ENCODE measurements at regions not wholly inside any gene's neighbourhood (a gene's known extent, or its start where the extent isn't known, plus 50 kb on each side); places are given as distances from the start of the nearest gene placed in this dataset.
"Not testable (repeated sequence)": the region's sequence is repeated elsewhere in the genome, so short reads cannot be mapped to it uniquely, and the experiment has no call there.

GRCh38 chr20:40010483-40010882, 678.6 kb downstream of the MAFB start:
- no peaks in the 10 kb centered on the region for H3K27me3 Mint-ChIP-seq
- H3K4me3 Mint-ChIP-seq, result no peak overlapping the region
- ATAC-seq (no peak), DNase-seq (ENCODE audit: low spot score) (no peak)
- no peak overlapping the region for H3K27ac Mint-ChIP-seq
- peaks cover 10% of the 10 kb centered on the region for H3K9me3 Mint-ChIP-seq
- no peaks in the 10 kb centered on the region for H3K36me3 Mint-ChIP-seq
- no peaks in the 10 kb centered on the region for H3K4me1 Mint-ChIP-seq (ENCODE audit: low read depth in 2 of 2)

GRCh38 chr20:40009542-40009941, 679.5 kb downstream of the MAFB start:
- no peak overlapping the region for H3K4me3 Mint-ChIP-seq
- DNase-seq (ENCODE audit: low spot score), result no peak

GRCh38 chr20:40008177-40008576, 680.9 kb downstream of the MAFB start:
- H3K27me3 Mint-ChIP-seq, result peaks cover 0 to 2% of the 10 kb centered on the region in 2 donors
- H3K4me1 Mint-ChIP-seq (ENCODE audit: low read depth in 2 of 2), result no peaks in the 10 kb centered on the region
- H3K36me3 Mint-ChIP-seq, result no peaks in the 10 kb centered on the region

More at GRCh38 chr20:40009542-40009941, 679.5 kb downstream of the MAFB start:
- H3K27me3 Mint-ChIP-seq, result peaks cover 0 to 2% of the 10 kb centered on the region in 2 donors
- H3K9me3 Mint-ChIP-seq, result peaks cover 10% of the 10 kb centered on the region
- ATAC-seq, result no peak
- no peaks in the 10 kb centered on the region for H3K4me1 Mint-ChIP-seq (ENCODE audit: low read depth in 2 of 2)
- no peaks in the 10 kb centered on the region for H3K36me3 Mint-ChIP-seq
- no peak overlapping the region for H3K27ac Mint-ChIP-seq

GRCh38 chr20:40006168-40006860, 682.7 kb downstream of the MAFB start:
- Mint-ChIP-seq H3K4me1 (ENCODE audit: low read depth in 2 of 2) (no peaks in the 10 kb centered on the region), H3K27ac (no peak overlapping the region), H3K36me3 (no peaks in the 10 kb centered on the region), H3K9me3 (peaks cover 1% of the 10 kb centered on the region), H3K27me3 (peaks cover 0 to 2% of the 10 kb centered on the region in 2 donors), H3K4me3 (no peak overlapping the region)
- ATAC-seq (no peak), DNase-seq (ENCODE audit: low spot score) (no peak)

More at GRCh38 chr20:40008177-40008576, 680.9 kb downstream of the MAFB start:
- no peak overlapping the region for H3K4me3 Mint-ChIP-seq
- no peak for ATAC-seq
- no peak for DNase-seq (ENCODE audit: low spot score)
- peaks cover 10% of the 10 kb centered on the region for H3K9me3 Mint-ChIP-seq
- H3K27ac Mint-ChIP-seq, result no peak overlapping the region

- H3K36me3 Mint-ChIP-seq; DNase-seq (ENCODE audit: low spot score); H3K4me1 Mint-ChIP-seq (ENCODE audit: low read depth in 2 of 2); H3K9me3 Mint-ChIP-seq; H3K27ac Mint-ChIP-seq; ATAC-seq; H3K27me3 Mint-ChIP-seq; H3K4me3 Mint-ChIP-seq: not testable (repeated sequence)
Observed at GRCh38 chr20:40004092-40004491, 684.9 kb downstream of the MAFB start.

GRCh38 chr20:39993742-39994141, 695.3 kb downstream of the MAFB start:
- H3K36me3 Mint-ChIP-seq, result peaks cover 5% of the 10 kb centered on the region
- no peaks in the 10 kb centered on the region for H3K27me3 Mint-ChIP-seq

GRCh38 chr20:39990692-39991091, 698.3 kb downstream of the MAFB start:
- H3K9me3 Mint-ChIP-seq, result no peaks in the 10 kb centered on the region
- no peak overlapping the region for H3K4me3 Mint-ChIP-seq
- no peaks in the 10 kb centered on the region for H3K4me1 Mint-ChIP-seq (ENCODE audit: low read depth in 2 of 2)
- H3K27ac Mint-ChIP-seq, result no peak overlapping the region
- peaks cover 5% of the 10 kb centered on the region for H3K36me3 Mint-ChIP-seq
- H3K27me3 Mint-ChIP-seq, result no peaks in the 10 kb centered on the region
- DNase-seq (ENCODE audit: low spot score) (no peak), ATAC-seq (no peak)

More at GRCh38 chr20:39993742-39994141, 695.3 kb downstream of the MAFB start:
- DNase-seq (ENCODE audit: low spot score), result no peak
- no peak overlapping the region for H3K27ac Mint-ChIP-seq
- no peak for ATAC-seq
- peaks cover 3% of the 10 kb centered on the region for H3K9me3 Mint-ChIP-seq
- H3K4me1 Mint-ChIP-seq (ENCODE audit: low read depth in 2 of 2), result no peaks in the 10 kb centered on the region
- no peak overlapping the region for H3K4me3 Mint-ChIP-seq

- H3K9me3 Mint-ChIP-seq, result no peaks in the 10 kb centered on the region
- ATAC-seq, result no peak
- H3K27ac Mint-ChIP-seq, result no peak overlapping the region
- no peaks in the 10 kb centered on the region for H3K4me1 Mint-ChIP-seq (ENCODE audit: low read depth in 2 of 2)
- no peak for DNase-seq (ENCODE audit: low spot score)
- no peak overlapping the region for H3K4me3 Mint-ChIP-seq
- peaks cover 5% of the 10 kb centered on the region for H3K36me3 Mint-ChIP-seq
- H3K27me3 Mint-ChIP-seq, result no peaks in the 10 kb centered on the region
Observed at GRCh38 chr20:39988991-39989390, 700.0 kb downstream of the MAFB start.

GRCh38 chr20:39986173-39986904, 702.7 kb downstream of the MAFB start:
- H3K4me3 Mint-ChIP-seq, result no peak overlapping the region
- peaks cover 5% of the 10 kb centered on the region for H3K36me3 Mint-ChIP-seq
- H3K4me1 Mint-ChIP-seq (ENCODE audit: low read depth in 2 of 2), result no peaks in the 10 kb centered on the region
- no peaks in the 10 kb centered on the region for H3K27me3 Mint-ChIP-seq
- ATAC-seq (no peak), DNase-seq (ENCODE audit: low spot score) (no peak)
- peaks cover 4% of the 10 kb centered on the region for H3K9me3 Mint-ChIP-seq
- no peak overlapping the region for H3K27ac Mint-ChIP-seq

GRCh38 chr20:39985271-39985827, 703.7 kb downstream of the MAFB start:
- no peaks in the 10 kb centered on the region for H3K27me3 Mint-ChIP-seq
- no peak for ATAC-seq

GRCh38 chr20:39983655-39984054, 705.4 kb downstream of the MAFB start:
- H3K27me3 Mint-ChIP-seq, result no peaks in the 10 kb centered on the region
- ATAC-seq, result no peak
- peaks cover 4% of the 10 kb centered on the region for H3K9me3 Mint-ChIP-seq
- H3K27ac Mint-ChIP-seq, result no peak overlapping the region
- no peak for DNase-seq (ENCODE audit: low spot score)
- H3K4me3 Mint-ChIP-seq, result no peak overlapping the region
- H3K36me3 Mint-ChIP-seq, result no peaks in the 10 kb centered on the region
- H3K4me1 Mint-ChIP-seq (ENCODE audit: low read depth in 2 of 2), result no peaks in the 10 kb centered on the region

More at GRCh38 chr20:39985271-39985827, 703.7 kb downstream of the MAFB start:
- Mint-ChIP-seq H3K36me3 (no peaks in the 10 kb centered on the region), H3K9me3 (peaks cover 4% of the 10 kb centered on the region), H3K4me1 (ENCODE audit: low read depth in 2 of 2) (no peaks in the 10 kb centered on the region), H3K27ac (no peak overlapping the region), H3K4me3 (no peak overlapping the region)
- no peak for DNase-seq (ENCODE audit: low spot score)

GRCh38 chr20:39983183-39983582, 705.9 kb downstream of the MAFB start:
- H3K4me3 Mint-ChIP-seq, result no peak overlapping the region
- H3K27me3 Mint-ChIP-seq, result no peaks in the 10 kb centered on the region
- ATAC-seq (no peak), DNase-seq (ENCODE audit: low spot score) (no peak)
- no peaks in the 10 kb centered on the region for H3K4me1 Mint-ChIP-seq (ENCODE audit: low read depth in 2 of 2)
- no peak overlapping the region for H3K27ac Mint-ChIP-seq
- no peaks in the 10 kb centered on the region for H3K36me3 Mint-ChIP-seq
- H3K9me3 Mint-ChIP-seq, result peaks cover 4% of the 10 kb centered on the region

GRCh38 chr20:39974966-39975501, 714.0 kb downstream of the MAFB start:
- H3K4me3 Mint-ChIP-seq, result no peak overlapping the region
- no peak for ATAC-seq

GRCh38 chr20:39968495-39968894, 720.5 kb downstream of the MAFB start:
- Mint-ChIP-seq H3K9me3 (peaks cover 16% of the 10 kb centered on the region), H3K36me3 (peaks cover 5% of the 10 kb centered on the region), H3K4me1 (ENCODE audit: low read depth in 2 of 2) (no peaks in the 10 kb centered on the region), H3K27ac (no peak overlapping the region), H3K27me3 (no peaks in the 10 kb centered on the region), H3K4me3 (no peak overlapping the region)
- DNase-seq (ENCODE audit: low spot score), result no peak
- no peak for ATAC-seq

More at GRCh38 chr20:39974966-39975501, 714.0 kb downstream of the MAFB start:
- Mint-ChIP-seq H3K9me3 (peaks cover 15% of the 10 kb centered on the region), H3K36me3 (peaks cover 5% of the 10 kb centered on the region), H3K27ac (no peak overlapping the region), H3K27me3 (no peaks in the 10 kb centered on the region), H3K4me1 (ENCODE audit: low read depth in 2 of 2) (no peaks in the 10 kb centered on the region)
- no peak for DNase-seq (ENCODE audit: low spot score)

All from natural killer cell treated with Interleukin-12 subunit alpha and Interleukin-12 subunit beta and Interleukin-15 and Interleukin-18, amount 100 ng/mL, for 72 hours (primary cell).